MCF 10A (cell line): ENCODE measurements at regions not wholly inside any gene's neighbourhood (a gene's known extent, or its start where the extent isn't known, plus 50 kb on each side); places are given as distances from the start of the nearest gene placed in this dataset.

Experiments
- BruUV-seq: library from RNA; stranded (reverse); fragments of 400-500 nt; replicated peaks from 2 replicates; lab custom pipeline; 2021; lab: Mats Ljungman, UMichigan
- CTCF ChIA-PET: fragments of 300-600 bp; sonication (Branson Sonifier 250); formaldehyde crosslinking; extraction: SDS; loops from one replicate; lab custom pipeline; 2021; ENCODE audit warnings: antibody characterized with exemption, inconsistent platforms; lab: Yijun Ruan, JAX
- POLR2A ChIA-PET: fragments of 300-600, 350-650 bp; sonication (Branson Sonifier 250); formaldehyde crosslinking; extraction: SDS; loops from one replicate; lab custom pipeline; 2020; ENCODE audit warnings: antibody characterized with exemption, inconsistent platforms; lab: Yijun Ruan, JAX
- DNase-seq: peaks from one replicate; pipeline ENCODE4 v3.0.0-alpha.2; 2018; ENCODE audit not compliant: unreplicated experiment
- H3K27ac Mint-ChIP-seq: one replicate; pipeline ENCODE4 v1.8.0; 2022; ENCODE audit warnings: mild to moderate bottlenecking, low read depth, mixed read lengths; ENCODE audit not compliant: unreplicated experiment
- H3K27me3 Mint-ChIP-seq: one replicate; pipeline ENCODE4 v1.8.0; 2022; ENCODE audit warnings: mixed read lengths; ENCODE audit not compliant: insufficient read depth, unreplicated experiment
- H3K36me3 Mint-ChIP-seq: one replicate; pipeline ENCODE4 v1.8.0; 2022; ENCODE audit warnings: mild to moderate bottlenecking, moderate library complexity, mixed read lengths; ENCODE audit not compliant: insufficient read depth, unreplicated experiment
- H3K4me1 Mint-ChIP-seq: one replicate; pipeline ENCODE4 v1.8.0; 2022; ENCODE audit warnings: mixed read lengths; ENCODE audit not compliant: insufficient read depth, unreplicated experiment
- H3K4me3 Mint-ChIP-seq: one replicate; pipeline ENCODE4 v1.8.0; 2022; ENCODE audit warnings: mild to moderate bottlenecking, moderate library complexity, mixed read lengths; ENCODE audit not compliant: unreplicated experiment
- H3K9me3 Mint-ChIP-seq: one replicate; pipeline ENCODE4 v1.8.0; 2022; ENCODE audit warnings: mixed read lengths; ENCODE audit not compliant: unreplicated experiment
- CTCF ChIP-seq: fragments of 200-600 bp; IDR thresholded peaks from one replicate; pipeline ENCODE4 v1.8.0; 2022; ENCODE audit warnings: antibody characterized with exemption, mild to moderate bottlenecking; ENCODE audit not compliant: unreplicated experiment
- intact Hi-C: fragments of 100-400 bp; cut with micrococcal nuclease; formaldehyde crosslinking; loops from 2 replicates; pipeline ENCODE4 v1.14.1; 2022

DNA sequence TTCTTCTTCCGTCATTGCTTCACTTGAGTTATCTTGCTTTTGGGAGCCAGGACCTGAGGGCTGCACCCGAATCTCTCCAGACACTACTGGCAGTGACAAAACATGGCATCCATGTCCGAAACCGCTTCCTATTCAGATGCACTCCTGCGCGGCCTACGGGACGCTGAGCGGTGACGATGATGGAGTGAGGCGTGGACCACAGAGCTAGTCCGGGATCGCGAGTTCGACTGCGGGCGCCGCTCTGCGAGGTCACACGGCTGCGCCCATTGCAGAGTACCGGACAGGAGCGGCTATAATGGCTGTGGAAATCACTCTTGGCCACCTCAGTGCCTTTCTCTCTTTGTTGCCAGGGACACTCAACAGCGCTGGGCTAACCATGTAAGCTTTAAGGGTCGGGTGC, 453.8 kb upstream of the CNTN5 start:
- ChIA-PET POLR2A (no interaction called here), CTCF (no interaction called here)
- DNase-seq = no peak
- no peak overlapping the region for H3K4me3 Mint-ChIP-seq
- no peak overlapping the region for H3K27ac Mint-ChIP-seq
- H3K36me3 Mint-ChIP-seq = no peaks in the 10 kb centered on the region
- H3K4me1 Mint-ChIP-seq = peaks cover 5% of the 10 kb centered on the region
- no TSS peak for BruUV-seq
- no peak for TF ChIP-seq CTCF
- intact Hi-C loops = no loop called here
- no peaks in the 10 kb centered on the region for H3K27me3 Mint-ChIP-seq
- no peaks in the 10 kb centered on the region for H3K9me3 Mint-ChIP-seq

- Mint-ChIP-seq H3K9me3 (no peaks in the 10 kb centered on the region), H3K27ac (no peak overlapping the region), H3K4me1 (peaks cover 5% of the 10 kb centered on the region), H3K36me3 (no peaks in the 10 kb centered on the region), H3K27me3 (no peaks in the 10 kb centered on the region), H3K4me3 (no peak overlapping the region)
- peak; percentile 4 for DNase-seq
- CTCF ChIA-PET = interaction anchor here (0.8 kb wide), 1 partner anchor 326 kb away, joined by 4 read pairs; no protein-coding TSS in a partner anchor
- no TSS peak for BruUV-seq
- POLR2A ChIA-PET = no interaction called here
- no peak for TF ChIP-seq CTCF
- intact Hi-C loops = no loop called here
These were observed 452.7 kb upstream of the CNTN5 start for GRCh38 chr11:98568013-98568412.

DNA sequence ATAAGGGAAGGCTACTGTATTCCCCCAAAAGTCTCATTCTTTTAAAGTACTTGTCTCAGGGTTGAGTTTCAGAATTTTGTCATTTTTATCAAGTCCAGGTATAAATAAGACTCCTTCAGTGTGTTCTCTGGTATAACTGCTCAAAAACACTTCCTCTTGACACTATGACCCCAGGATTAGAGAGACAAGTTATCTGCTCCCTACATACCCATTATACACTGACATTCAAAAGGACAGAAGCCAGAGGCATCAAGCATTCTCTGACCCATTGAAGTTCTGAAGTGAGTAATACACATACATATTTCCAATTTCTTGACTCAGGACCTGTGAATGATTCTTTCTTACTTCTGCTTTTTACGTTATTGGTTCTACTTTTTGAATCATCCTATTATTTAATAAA, 447.8 kb upstream of the CNTN5 start:
- no peak for TF ChIP-seq CTCF
- Mint-ChIP-seq H3K4me1 (peaks cover 4% of the 10 kb centered on the region), H3K36me3 (no peaks in the 10 kb centered on the region), H3K9me3 (no peaks in the 10 kb centered on the region), H3K27me3 (no peaks in the 10 kb centered on the region), H3K4me3 (no peak overlapping the region), H3K27ac (no peak overlapping the region)
- ChIA-PET POLR2A (no interaction called here), CTCF (no interaction called here)
- no peak for DNase-seq
- intact Hi-C loops = no loop called here
- no TSS peak for BruUV-seq

DNA sequence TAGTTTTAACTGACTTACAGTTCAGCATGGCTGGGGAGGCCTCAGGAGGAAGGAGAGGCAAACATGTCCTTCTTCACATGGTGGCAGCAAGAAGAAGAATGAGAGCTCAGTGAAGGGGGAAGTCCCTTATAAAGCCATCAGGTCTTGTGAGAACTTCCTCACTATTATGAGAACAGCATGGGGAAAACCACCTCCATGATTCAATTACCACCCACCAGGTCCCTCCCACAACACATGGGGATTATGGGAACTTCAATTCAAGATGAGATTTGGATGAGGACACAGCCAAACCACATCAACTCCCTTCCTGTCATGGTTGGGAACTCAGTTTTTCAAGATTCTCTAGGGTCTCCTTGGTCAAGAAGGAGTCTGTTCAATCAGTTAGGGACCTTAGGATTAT, 432.9 kb upstream of the CNTN5 start:
- intact Hi-C loops = no loop called here
- no peak overlapping the region for H3K27ac Mint-ChIP-seq
- H3K4me3 Mint-ChIP-seq = no peak overlapping the region
- ChIA-PET POLR2A (no interaction called here), CTCF (interaction anchor here (0.7 kb wide), 1 partner anchor 149 kb away, joined by 3 read pairs; no protein-coding TSS in a partner anchor)
- no peak for TF ChIP-seq CTCF
- DNase-seq = no peak
- H3K9me3 Mint-ChIP-seq = no peaks in the 10 kb centered on the region
- H3K36me3 Mint-ChIP-seq = peaks cover 7% of the 10 kb centered on the region
- BruUV-seq = no TSS peak
- H3K27me3 Mint-ChIP-seq = no peaks in the 10 kb centered on the region
- no peaks in the 10 kb centered on the region for H3K4me1 Mint-ChIP-seq
